Astrocyte of the spinal cord (primary cell): ENCODE measurements at regions not wholly inside any gene's neighbourhood (a gene's known extent, or its start where the extent isn't known, plus 50 kb on each side); places are given as distances from the start of the nearest gene placed in this dataset.

Experiments used
- DNase-seq: peaks from one replicate; pipeline ENCODE4 v3.0.0; 2011; ENCODE audit warnings: low read depth, low spot score
- H3K4me3 ChIP-seq: 2 replicates; pipeline ENCODE4 v1.5.1; 2011; ENCODE audit warnings: low read depth, mild to moderate bottlenecking, low read length, moderate library complexity
- in situ Hi-C: cut with HindIII; loops from 2 replicates; pipeline ENCODE4 v1.10.0; 2017; ENCODE audit warnings: low sequenced_read_pairs
- TF ChIP-seq, protein P1 (sequence below): IDR thresholded peaks from 2 replicates; pipeline ENCODE4 v1.5.1; 2012; ENCODE audit warnings: low read depth, mild to moderate bottlenecking, low read length, inconsistent platforms

DNA sequence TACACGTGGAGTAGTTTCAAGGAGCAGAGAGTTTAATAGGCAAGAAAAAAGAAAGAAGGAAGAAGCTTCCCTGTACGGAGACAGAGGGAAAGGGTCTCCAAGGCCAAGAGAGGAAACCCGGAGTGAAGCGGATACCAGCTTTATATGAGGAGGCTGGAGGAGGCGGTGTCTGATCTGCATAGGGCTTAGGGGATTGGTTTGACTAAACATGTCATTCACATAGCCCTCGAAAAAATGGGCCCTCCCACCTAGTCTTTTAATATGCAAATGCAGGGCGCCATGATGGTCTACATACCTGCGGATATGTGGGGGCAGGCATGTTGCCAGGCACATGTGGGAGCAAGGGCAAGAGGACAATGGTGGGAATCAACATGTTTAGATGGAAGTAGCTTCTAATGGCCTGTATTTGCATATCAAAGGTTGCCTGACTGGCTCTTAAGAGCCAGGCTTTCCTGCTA is 103.1 kb upstream of the UGT8 start:
- in situ Hi-C loops = no loop called here
- H3K4me3 ChIP-seq = no peak overlapping the region
- DNase-seq = no peak
- TF ChIP-seq, protein P1, sequence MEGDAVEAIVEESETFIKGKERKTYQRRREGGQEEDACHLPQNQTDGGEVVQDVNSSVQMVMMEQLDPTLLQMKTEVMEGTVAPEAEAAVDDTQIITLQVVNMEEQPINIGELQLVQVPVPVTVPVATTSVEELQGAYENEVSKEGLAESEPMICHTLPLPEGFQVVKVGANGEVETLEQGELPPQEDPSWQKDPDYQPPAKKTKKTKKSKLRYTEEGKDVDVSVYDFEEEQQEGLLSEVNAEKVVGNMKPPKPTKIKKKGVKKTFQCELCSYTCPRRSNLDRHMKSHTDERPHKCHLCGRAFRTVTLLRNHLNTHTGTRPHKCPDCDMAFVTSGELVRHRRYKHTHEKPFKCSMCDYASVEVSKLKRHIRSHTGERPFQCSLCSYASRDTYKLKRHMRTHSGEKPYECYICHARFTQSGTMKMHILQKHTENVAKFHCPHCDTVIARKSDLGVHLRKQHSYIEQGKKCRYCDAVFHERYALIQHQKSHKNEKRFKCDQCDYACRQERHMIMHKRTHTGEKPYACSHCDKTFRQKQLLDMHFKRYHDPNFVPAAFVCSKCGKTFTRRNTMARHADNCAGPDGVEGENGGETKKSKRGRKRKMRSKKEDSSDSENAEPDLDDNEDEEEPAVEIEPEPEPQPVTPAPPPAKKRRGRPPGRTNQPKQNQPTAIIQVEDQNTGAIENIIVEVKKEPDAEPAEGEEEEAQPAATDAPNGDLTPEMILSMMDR = no peak

DNA sequence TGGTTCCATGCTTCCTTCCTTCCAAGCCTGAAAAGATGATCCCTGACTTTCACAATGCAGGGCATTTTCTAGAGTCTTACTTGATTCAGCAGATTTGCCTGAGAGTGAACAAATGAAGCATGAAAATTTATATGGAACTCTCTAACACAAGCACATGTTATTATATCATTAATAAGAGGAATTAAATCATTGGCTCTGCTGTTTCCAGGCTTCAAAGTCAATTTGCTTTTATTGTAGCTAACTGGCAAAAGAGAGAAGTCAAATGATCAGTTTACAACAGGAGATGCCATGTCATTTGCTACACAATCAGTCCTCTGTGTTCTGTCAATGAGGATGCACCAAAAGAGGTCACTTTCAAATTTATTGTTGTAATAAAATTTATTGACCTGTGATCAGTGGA is 101.5 kb upstream of the UGT8 start:
- in situ Hi-C loops = no loop called here
- TF ChIP-seq, protein P1 = no peak

DNA sequence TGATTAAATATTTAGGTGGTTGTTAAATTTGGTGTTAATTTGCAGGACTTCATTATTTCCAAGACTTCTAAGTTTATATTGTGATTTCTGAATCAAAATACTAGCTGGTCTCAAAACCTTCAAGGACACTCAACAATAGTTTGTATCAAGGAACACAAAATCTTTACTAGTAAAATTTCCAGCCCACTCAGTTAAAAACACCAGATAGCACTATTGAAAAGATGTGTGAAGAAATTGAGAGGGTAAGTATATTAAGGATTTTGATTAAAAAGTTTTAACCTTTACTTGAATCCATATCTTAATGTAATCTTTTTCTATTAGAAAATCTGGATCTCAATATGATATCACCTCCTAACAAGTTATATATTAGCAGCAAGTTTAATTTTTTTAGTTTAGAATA is 89.3 kb upstream of the UGT8 start:
- in situ Hi-C loops = no loop called here
- TF ChIP-seq, protein P1 = no peak
- no peak overlapping the region for H3K4me3 ChIP-seq
- DNase-seq = no peak

More for the DNA sequence above, 101.5 kb upstream of the UGT8 start:
- no peak for DNase-seq
- no peak overlapping the region for H3K4me3 ChIP-seq

DNA sequence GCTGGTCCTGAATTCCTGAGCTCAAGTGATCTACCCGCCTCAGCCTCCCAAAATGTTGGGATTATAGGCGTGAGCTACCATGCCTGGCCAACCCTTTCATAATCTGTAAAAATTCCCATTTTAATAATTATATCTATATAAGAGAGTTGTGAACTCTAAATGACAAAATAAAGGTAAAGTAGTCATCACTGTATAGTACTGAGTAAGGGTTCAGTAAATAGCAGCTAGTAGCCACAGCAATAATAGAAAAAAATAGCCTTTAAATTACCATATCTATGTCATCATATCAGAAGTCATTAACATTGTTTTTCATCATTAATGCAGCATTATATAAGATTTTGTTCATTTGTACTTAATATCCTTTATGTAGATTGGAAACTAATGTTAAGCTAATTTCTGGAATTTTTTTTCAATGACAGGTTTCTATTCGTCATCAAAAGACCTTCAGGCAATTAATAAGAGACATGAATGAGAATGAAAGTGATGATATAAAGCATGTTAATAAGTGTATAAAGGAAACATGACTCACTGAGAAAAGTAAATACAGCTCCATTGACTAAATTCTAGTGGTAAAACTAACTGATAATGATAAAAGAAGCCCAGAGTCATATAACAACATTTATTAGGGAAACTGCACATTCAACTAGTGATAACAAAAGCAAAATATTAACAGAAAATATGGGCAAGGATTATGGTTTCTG is 85.9 kb upstream of the UGT8 start:
- in situ Hi-C loops = no loop called here
- no peak for DNase-seq
- TF ChIP-seq, protein P1 = no peak
- no peak overlapping the region for H3K4me3 ChIP-seq

DNA sequence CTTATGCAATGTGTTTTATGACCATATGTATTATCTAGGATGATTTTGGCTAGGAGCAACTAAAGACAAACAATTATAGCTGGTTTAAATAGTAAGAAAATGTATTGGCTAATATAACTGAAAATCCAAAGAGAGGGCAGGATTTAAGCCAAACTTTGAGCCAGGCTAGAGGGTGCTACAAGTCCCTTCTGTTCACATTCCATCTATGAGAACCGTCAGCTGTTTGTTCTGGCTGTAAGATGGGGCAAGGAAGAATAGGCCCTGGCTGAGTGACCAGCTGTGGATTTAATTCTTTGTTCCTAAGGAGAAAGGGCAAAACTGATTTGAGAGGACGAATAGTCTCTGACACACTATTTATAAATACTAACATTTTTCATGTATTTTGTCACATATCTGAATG is 79.2 kb upstream of the UGT8 start:
- H3K4me3 ChIP-seq = no peak overlapping the region
- in situ Hi-C loops = no loop called here
- TF ChIP-seq, protein P1 = no peak
- DNase-seq = no peak

DNA sequence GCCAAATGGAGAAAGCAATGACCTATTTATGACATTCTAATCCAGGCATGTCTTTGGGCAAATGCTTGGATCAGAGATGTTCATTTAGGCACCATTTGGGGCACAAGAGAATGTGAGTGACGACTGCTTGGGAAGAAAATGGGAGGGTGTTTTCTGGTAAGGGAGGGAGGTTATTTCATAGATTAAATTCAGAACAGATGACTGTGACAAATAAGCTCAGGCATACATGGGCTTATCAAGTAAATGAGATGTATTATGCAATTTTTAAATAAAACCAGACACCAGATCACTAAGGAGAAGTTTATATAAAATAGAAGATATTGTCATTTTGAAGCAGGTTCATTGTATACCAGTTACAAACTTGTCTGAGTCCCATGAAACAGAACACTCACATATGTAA is 71.4 kb upstream of the UGT8 start:
- H3K4me3 ChIP-seq = no peak overlapping the region
- in situ Hi-C loops = no loop called here
- no peak for DNase-seq
- TF ChIP-seq, protein P1 = no peak

DNA sequence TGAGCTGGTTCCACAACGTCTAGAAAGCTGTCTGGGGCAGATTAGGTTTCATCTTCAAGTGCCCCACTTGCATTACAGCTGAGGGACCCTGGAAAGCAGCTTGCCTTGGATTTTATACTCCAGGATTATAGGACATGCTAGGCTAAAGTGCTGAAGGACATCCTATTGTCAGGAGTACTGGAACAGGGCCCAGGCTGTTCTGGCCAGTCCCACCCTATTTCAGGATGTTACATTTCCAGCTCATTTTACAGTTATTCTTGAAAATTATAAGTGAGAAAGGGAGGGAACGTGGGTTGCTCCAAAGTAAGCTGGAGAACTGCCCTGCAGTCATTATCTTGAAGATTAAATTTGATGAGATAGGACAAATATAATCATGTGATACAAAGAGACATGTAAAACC is 71.0 kb upstream of the UGT8 start:
- DNase-seq = no peak

More for the DNA sequence above, 71.0 kb upstream of the UGT8 start:
- H3K4me3 ChIP-seq = no peak overlapping the region
- TF ChIP-seq, protein P1 = no peak
- in situ Hi-C loops = no loop called here
